SK-N-SH treated with all-trans-retinoic acid at 6 μM for 48 hours (cell line): ENCODE measurements at regions not wholly inside any gene's neighbourhood (a gene's known extent, or its start where the extent isn't known, plus 50 kb on each side); places are given as distances from the start of the nearest gene placed in this dataset.

Experiments
- SNAI2 ChIP-seq: fragments of 250-450 bp; sonication (Bioruptor Pico); IDR thresholded peaks from 2 replicates; pipeline ENCODE4 v1.5.0; 2020; ENCODE audit warnings: mild to moderate bottlenecking, moderate library complexity
- TCF4 ChIP-seq: fragments of 250-450 bp; sonication (Bioruptor Pico); IDR thresholded peaks from 2 replicates; pipeline ENCODE4 v1.8.0; 2021; ENCODE audit warnings: mild to moderate bottlenecking, moderate library complexity, borderline replicate concordance
- ZFP3 ChIP-seq: fragments of 250-450 bp; sonication (Bioruptor Pico); IDR thresholded peaks from 2 replicates; pipeline ENCODE4 v1.5.0; 2020; ENCODE audit warnings: mild to moderate bottlenecking, moderate library complexity
- ZFP30 ChIP-seq: fragments of 450-650 bp; formaldehyde crosslinking; IDR thresholded peaks from 2 replicates; pipeline ENCODE4 v1.5.0; 2022; ENCODE audit warnings: mild to moderate bottlenecking, moderate library complexity
- ZNF8 ChIP-seq: fragments of 450-650 bp; formaldehyde crosslinking; IDR thresholded peaks from 2 replicates; pipeline ENCODE4 v1.5.0; 2020; ENCODE audit warnings: mild to moderate bottlenecking, moderate library complexity
- TF ChIP-seq, protein P1 (sequence below): fragments of 250-450 bp; sonication (Bioruptor Pico); IDR thresholded peaks from 2 replicates; pipeline ENCODE4 v1.8.0; 2020; ENCODE audit warnings: mild to moderate bottlenecking, moderate library complexity, borderline replicate concordance

DNA sequence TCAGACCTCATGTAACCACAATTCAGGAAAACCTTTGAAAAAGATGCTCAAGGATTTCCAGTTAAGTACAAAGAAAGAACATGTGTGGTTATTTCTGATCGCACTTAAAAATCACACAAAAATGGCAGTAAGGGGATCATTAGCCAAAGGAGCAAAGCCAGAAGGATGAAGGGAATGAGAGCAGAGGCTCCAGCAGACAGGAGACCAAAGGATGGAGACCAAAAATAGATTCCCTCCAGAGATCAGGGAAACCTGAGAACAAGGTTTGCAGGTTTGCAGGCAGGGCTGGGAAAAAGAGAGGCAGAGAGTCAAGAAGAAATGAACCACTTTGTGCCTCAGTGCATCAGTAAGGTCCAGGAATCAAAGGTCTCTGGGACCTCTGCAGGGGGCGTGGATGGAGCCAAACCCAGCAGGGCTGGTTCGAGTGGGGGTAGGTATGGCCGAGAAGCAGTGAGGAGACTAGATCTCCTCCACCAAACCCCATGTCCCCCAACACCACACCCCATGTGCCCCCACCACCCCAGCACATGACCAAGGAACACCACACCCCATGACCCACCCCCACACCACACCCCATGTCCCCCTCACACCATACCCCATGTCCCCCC lies 98.5 kb upstream of the GPC1 start:
- TF ChIP-seq, protein P1, sequence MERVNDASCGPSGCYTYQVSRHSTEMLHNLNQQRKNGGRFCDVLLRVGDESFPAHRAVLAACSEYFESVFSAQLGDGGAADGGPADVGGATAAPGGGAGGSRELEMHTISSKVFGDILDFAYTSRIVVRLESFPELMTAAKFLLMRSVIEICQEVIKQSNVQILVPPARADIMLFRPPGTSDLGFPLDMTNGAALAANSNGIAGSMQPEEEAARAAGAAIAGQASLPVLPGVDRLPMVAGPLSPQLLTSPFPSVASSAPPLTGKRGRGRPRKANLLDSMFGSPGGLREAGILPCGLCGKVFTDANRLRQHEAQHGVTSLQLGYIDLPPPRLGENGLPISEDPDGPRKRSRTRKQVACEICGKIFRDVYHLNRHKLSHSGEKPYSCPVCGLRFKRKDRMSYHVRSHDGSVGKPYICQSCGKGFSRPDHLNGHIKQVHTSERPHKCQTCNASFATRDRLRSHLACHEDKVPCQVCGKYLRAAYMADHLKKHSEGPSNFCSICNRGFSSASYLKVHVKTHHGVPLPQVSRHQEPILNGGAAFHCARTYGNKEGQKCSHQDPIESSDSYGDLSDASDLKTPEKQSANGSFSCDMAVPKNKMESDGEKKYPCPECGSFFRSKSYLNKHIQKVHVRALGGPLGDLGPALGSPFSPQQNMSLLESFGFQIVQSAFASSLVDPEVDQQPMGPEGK (CRISPR knock-in tag), result no peak
- no peak for TF ChIP-seq ZFP30 (CRISPR knock-in tag)
- no peak for TF ChIP-seq ZFP3 (CRISPR knock-in tag)
- TF ChIP-seq SNAI2, result no peak
- TF ChIP-seq ZNF8, result no peak
- TF ChIP-seq TCF4 (CRISPR knock-in tag), result no peak
